Adrenal gland (tissue), 5 donors: ENCODE measurements at regions not wholly inside any gene's neighbourhood (a gene's known extent, or its start where the extent isn't known, plus 50 kb on each side); places are given as distances from the start of the nearest gene placed in this dataset.

Experiments
- POLR2A ChIP-seq, 2 donors: fragments of 450-650 bp; IDR thresholded peaks; one replicate each; pipeline ENCODE4 v1.6.1; 2017; ENCODE audit warnings: antibody characterized with exemption in 2 of 2, mild to moderate bottlenecking in 2 of 2, moderate library complexity in 1 of 2
- TF ChIP-seq, protein P1 (sequence below), 6 experiments: fragments of 450-650 bp in 4 of 6; fragments of 200-600 bp in 2 of 6; sonication (generic) in 1 of 6; IDR thresholded peaks; 1 replicate in 5 of 6; 2 replicates in 1 of 6; pipeline versions ENCODE4 v1.5.1 to v1.8.0; 2016 to 2021; ENCODE audit warnings: antibody characterized with exemption in 6 of 6, mild to moderate bottlenecking in 2 of 6, moderate library complexity in 1 of 6
- donor health status: DM: no; HTN: no; CAD: no.

DNA sequence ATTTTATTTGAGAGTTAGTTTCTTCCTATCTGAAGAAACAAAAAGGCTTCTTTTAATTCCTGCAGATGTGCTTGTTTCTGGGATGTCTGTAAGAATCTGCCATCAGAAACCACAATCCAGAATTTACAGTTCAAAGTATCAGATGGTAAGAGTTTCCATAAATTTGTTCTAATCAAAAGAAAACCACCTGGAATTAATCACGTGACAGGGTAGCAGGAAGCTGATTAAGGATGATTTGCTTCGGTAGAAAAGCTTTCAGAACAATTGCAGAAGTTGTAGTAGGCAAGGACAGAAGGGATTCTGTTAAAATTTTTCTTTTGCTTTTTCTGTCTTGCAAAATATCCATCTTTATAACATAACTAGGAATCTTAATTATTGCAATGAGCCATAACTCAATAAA lies 1975.1 kb upstream of the AGA start:
- TF ChIP-seq, protein P1, sequence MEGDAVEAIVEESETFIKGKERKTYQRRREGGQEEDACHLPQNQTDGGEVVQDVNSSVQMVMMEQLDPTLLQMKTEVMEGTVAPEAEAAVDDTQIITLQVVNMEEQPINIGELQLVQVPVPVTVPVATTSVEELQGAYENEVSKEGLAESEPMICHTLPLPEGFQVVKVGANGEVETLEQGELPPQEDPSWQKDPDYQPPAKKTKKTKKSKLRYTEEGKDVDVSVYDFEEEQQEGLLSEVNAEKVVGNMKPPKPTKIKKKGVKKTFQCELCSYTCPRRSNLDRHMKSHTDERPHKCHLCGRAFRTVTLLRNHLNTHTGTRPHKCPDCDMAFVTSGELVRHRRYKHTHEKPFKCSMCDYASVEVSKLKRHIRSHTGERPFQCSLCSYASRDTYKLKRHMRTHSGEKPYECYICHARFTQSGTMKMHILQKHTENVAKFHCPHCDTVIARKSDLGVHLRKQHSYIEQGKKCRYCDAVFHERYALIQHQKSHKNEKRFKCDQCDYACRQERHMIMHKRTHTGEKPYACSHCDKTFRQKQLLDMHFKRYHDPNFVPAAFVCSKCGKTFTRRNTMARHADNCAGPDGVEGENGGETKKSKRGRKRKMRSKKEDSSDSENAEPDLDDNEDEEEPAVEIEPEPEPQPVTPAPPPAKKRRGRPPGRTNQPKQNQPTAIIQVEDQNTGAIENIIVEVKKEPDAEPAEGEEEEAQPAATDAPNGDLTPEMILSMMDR (IDR thresholded peaks at IDR 0.05): no peak
- TF ChIP-seq POLR2A (IDR thresholded peaks at IDR 0.05): no peak
